ENCODE measurements at regions not wholly inside any gene's neighbourhood (a gene's known extent, or its start where the extent isn't known, plus 50 kb on each side); places are given as distances from the start of the nearest gene placed in this dataset.

- H3K79me2 ChIP-seq (ENCODE audit: insufficient read depth, low read length), result no peaks in the 10 kb centered on the region
Measured at GRCh38 chr12:126767334-126767733, 1499.6 kb upstream of the TMEM132C start.

More at GRCh38 chr12:126767334-126767733, 1499.6 kb upstream of the TMEM132C start:
- no CpG with 5 or more reads among the region's 8 CpGs for WGBS (ENCODE audit: extremely low coverage, insufficient read length, low lambda C conversion rate)
- Histone ChIP-seq H3K4ac (ENCODE audit: low read depth, low read length) (no peak overlapping the region), H4K20me1 (ENCODE audit: control insufficient read depth, insufficient read depth, insufficient read length) (no peaks in the 10 kb centered on the region), H3K4me2 (ENCODE audit: insufficient read depth, insufficient read length, low read length) (no peak overlapping the region), H2BK5ac (ENCODE audit: insufficient read length, low read length) (no peak overlapping the region), H3K27me3 (ENCODE audit: insufficient read depth, low read length) (no peaks in the 10 kb centered on the region), H2BK15ac (ENCODE audit: low read depth, low read length) (no peak overlapping the region), H2AK5ac (ENCODE audit: insufficient read length, low read length) (no peak overlapping the region), H2BK20ac (ENCODE audit: low read depth, low read length, poor library complexity, severe bottlenecking) (no peak overlapping the region), H4K91ac (ENCODE audit: insufficient read length, low read depth, low read length) (no peak overlapping the region), H3K23me2 (ENCODE audit: insufficient read length, low read depth, low read length, poor library complexity, severe bottlenecking) (no peaks in the 10 kb centered on the region), H3K9me3 (ENCODE audit: control insufficient read depth, low read depth, low read length) (peaks cover 14% of the 10 kb centered on the region), H3K56ac (ENCODE audit: insufficient read length, low read depth, low read length) (no peak overlapping the region), H3T11ph (ENCODE audit: low read length) (no peak overlapping the region), H2BK12ac (ENCODE audit: insufficient read length, low read depth, low read length) (no peak overlapping the region), H3K18ac (ENCODE audit: insufficient read length, low read depth, low read length) (no peak overlapping the region), H3K14ac (ENCODE audit: insufficient read depth, low read length) (no peak overlapping the region), H3K27ac (ENCODE audit: insufficient read length, low read depth, low read length) (no peak overlapping the region), H3K79me1 (ENCODE audit: insufficient read depth, low read depth, low read length, poor library complexity, severe bottlenecking) (no peaks in the 10 kb centered on the region), H3K9ac (ENCODE audit: extremely low read depth, insufficient read length, low read length) (no peak overlapping the region), H4K8ac (replicated peaks; ENCODE audit: insufficient read length, low read depth, low read length) (no peak overlapping the region), H2AFZ (ENCODE audit: low read length) (no peak overlapping the region), H4K5ac (ENCODE audit: insufficient read length, low read depth, low read length) (no peak overlapping the region), H2BK120ac (ENCODE audit: low read depth, low read length, poor library complexity, severe bottlenecking) (no peak overlapping the region), H3K4me1 (ENCODE audit: insufficient read depth, low read length) (no peaks in the 10 kb centered on the region), H3K23ac (ENCODE audit: insufficient read length, low read depth, low read length) (no peak overlapping the region)
- TF ChIP-seq CTCF (conservative IDR thresholded peaks at IDR 0.05), result no peak
- no peak overlapping the region for H3K27ac Mint-ChIP-seq
- peaks cover 4% of the 10 kb centered on the region; the same call in 1 of the 2 replicates for H3K27me3 Mint-ChIP-seq (ENCODE audit: low read depth)
- no peak for DNase-seq
- H3K4me3 Mint-ChIP-seq, result no peak overlapping the region
- no peaks in the 10 kb centered on the region for H3K4me1 Mint-ChIP-seq
- peaks cover 33 to 36% of the 10 kb centered on the region in 2 experiments for H3K9me3 Mint-ChIP-seq
- H3K36me3 Mint-ChIP-seq (ENCODE audit: insufficient read depth in 1 of 3, low read depth in 3 of 3), result peaks cover 13% of the 10 kb centered on the region in 3 experiments

All from H9 (cell line).